Vagina (tissue), 2 donors: ENCODE measurements at regions not wholly inside any gene's neighbourhood (a gene's known extent, or its start where the extent isn't known, plus 50 kb on each side); places are given as distances from the start of the nearest gene placed in this dataset.

Experiments
- DNase-seq, 2 donors: peaks; one replicate each; pipeline ENCODE4 v3.0.0-alpha.2; 2017; ENCODE audit errors: extremely low spot score in 2 of 2
- H3K27ac ChIP-seq: fragments of 200-600 bp; sonication (generic); one replicate; pipeline ENCODE4 v1.5.1; 2019
- H3K27me3 ChIP-seq: fragments of 200-600 bp; sonication (generic); one replicate; pipeline ENCODE4 v1.5.1; 2019
- H3K36me3 ChIP-seq, 2 donors: fragments of 200-600 bp; sonication (generic); one replicate each; pipeline ENCODE4 v1.5.1; 2017 to 2019
- H3K4me1 ChIP-seq: fragments of 200-600 bp; sonication (generic); one replicate; pipeline ENCODE4 v1.5.1; 2019
- H3K4me3 ChIP-seq, 2 donors: fragments of 200-600 bp; sonication (generic); 1 replicate in 1 of 2; 2 replicates in 1 of 2; pipeline ENCODE4 v1.5.1; 2016 to 2019
- H3K9me3 ChIP-seq: fragments of 200-600 bp; sonication (generic); one replicate; pipeline ENCODE4 v1.5.1; 2019
- CTCF ChIP-seq, 3 experiments: fragments of 450-650 bp in 2 of 3; fragments of 200-600 bp in 1 of 3; sonication (generic) in 1 of 3; IDR thresholded peaks; one replicate each; pipeline ENCODE4 v1.5.1; 2017 to 2019; ENCODE audit warnings: antibody characterized with exemption in 3 of 3, mild to moderate bottlenecking in 2 of 3, moderate library complexity in 2 of 3
- POLR2A ChIP-seq, 2 donors: fragments of 450-650 bp; IDR thresholded peaks; one replicate each; pipeline ENCODE4 v1.6.1; 2017; ENCODE audit warnings: antibody characterized with exemption in 2 of 2, mild to moderate bottlenecking in 2 of 2, moderate library complexity in 2 of 2
- POLR2AphosphoS5 ChIP-seq, 2 donors: sonication (generic); formaldehyde crosslinking; IDR thresholded peaks; one replicate each; pipeline ENCODE4 v1.9.0; 2017; ENCODE audit warnings: antibody characterized with exemption in 2 of 2, mild to moderate bottlenecking in 2 of 2, low read depth in 1 of 2; ENCODE audit not compliant: insufficient read depth in 1 of 2
- intact Hi-C: fragments of 100-400 bp; cut with DNase I; formaldehyde crosslinking; loops from one replicate; pipeline ENCODE4 v1.15.1; 2023

- Histone ChIP-seq H3K27me3 (no peaks in the 10 kb centered on the region), H3K9me3 (no peaks in the 10 kb centered on the region), H3K27ac (no peak overlapping the region), H3K36me3 (no peaks in the 10 kb centered on the region), H3K4me3 (no peak overlapping the region), H3K4me1 (peaks cover 9% of the 10 kb centered on the region)
- DNase-seq = peak in 1 of 2 donors; percentile 67
- TF ChIP-seq CTCF (IDR thresholded peaks at IDR 0.05) (no peak), POLR2A (IDR thresholded peaks at IDR 0.05) (no peak), POLR2AphosphoS5 (IDR thresholded peaks at IDR 0.05; ENCODE audit: insufficient read depth in 1 of 2, low read depth in 1 of 2) (no peak)
- intact Hi-C loops = no loop called here
Measured at GRCh38 chr10:131722121-131722520, 178.7 kb upstream of the PPP2R2D start.

- intact Hi-C loops = no loop called here
- Histone ChIP-seq H3K27me3 (no peaks in the 10 kb centered on the region), H3K4me1 (peaks cover 9% of the 10 kb centered on the region), H3K27ac (no peak overlapping the region), H3K4me3 (no peak overlapping the region), H3K9me3 (no peaks in the 10 kb centered on the region), H3K36me3 (no peaks in the 10 kb centered on the region)
- peak in 1 of 2 donors; percentile 49 for DNase-seq
- TF ChIP-seq CTCF (IDR thresholded peaks at IDR 0.05) (no peak), POLR2AphosphoS5 (IDR thresholded peaks at IDR 0.05; ENCODE audit: insufficient read depth in 1 of 2, low read depth in 1 of 2) (no peak), POLR2A (IDR thresholded peaks at IDR 0.05) (no peak)
Measured at GRCh38 chr10:131722525-131723264, 178.1 kb upstream of the PPP2R2D start.

- intact Hi-C loops = no loop called here
Measured at GRCh38 chr10:131723297-131724168, 177.3 kb upstream of the PPP2R2D start.

GRCh38 chr10:131724169-131724545 lies 176.7 kb upstream of the PPP2R2D start:
- DNase-seq = peak; percentile 77 to 82
- TF ChIP-seq POLR2AphosphoS5 (IDR thresholded peaks at IDR 0.05; ENCODE audit: insufficient read depth in 1 of 2, low read depth in 1 of 2) (no peak), CTCF (IDR thresholded peaks at IDR 0.05) (no peak), POLR2A (IDR thresholded peaks at IDR 0.05) (no peak)
- Histone ChIP-seq H3K27ac (no peak overlapping the region), H3K9me3 (no peaks in the 10 kb centered on the region), H3K27me3 (no peaks in the 10 kb centered on the region), H3K4me3 (no peak overlapping the region), H3K36me3 (no peaks in the 10 kb centered on the region), H3K4me1 (peaks cover 9% of the 10 kb centered on the region)
- intact Hi-C loops = no loop called here

More at GRCh38 chr10:131723297-131724168, 177.3 kb upstream of the PPP2R2D start:
- Histone ChIP-seq H3K4me1 (peaks cover 9% of the 10 kb centered on the region), H3K9me3 (no peaks in the 10 kb centered on the region), H3K4me3 (no peak overlapping the region), H3K27ac (no peak overlapping the region), H3K27me3 (no peaks in the 10 kb centered on the region), H3K36me3 (no peaks in the 10 kb centered on the region)
- DNase-seq = peak; percentile 32 to 87
- TF ChIP-seq POLR2AphosphoS5 (IDR thresholded peaks at IDR 0.05; ENCODE audit: insufficient read depth in 1 of 2, low read depth in 1 of 2) (no peak), CTCF (IDR thresholded peaks at IDR 0.05) (no peak), POLR2A (IDR thresholded peaks at IDR 0.05) (no peak)
